ENCODE measurements at regions not wholly inside any gene's neighbourhood (a gene's known extent, or its start where the extent isn't known, plus 50 kb on each side); places are given as distances from the start of the nearest gene placed in this dataset.

DNA sequence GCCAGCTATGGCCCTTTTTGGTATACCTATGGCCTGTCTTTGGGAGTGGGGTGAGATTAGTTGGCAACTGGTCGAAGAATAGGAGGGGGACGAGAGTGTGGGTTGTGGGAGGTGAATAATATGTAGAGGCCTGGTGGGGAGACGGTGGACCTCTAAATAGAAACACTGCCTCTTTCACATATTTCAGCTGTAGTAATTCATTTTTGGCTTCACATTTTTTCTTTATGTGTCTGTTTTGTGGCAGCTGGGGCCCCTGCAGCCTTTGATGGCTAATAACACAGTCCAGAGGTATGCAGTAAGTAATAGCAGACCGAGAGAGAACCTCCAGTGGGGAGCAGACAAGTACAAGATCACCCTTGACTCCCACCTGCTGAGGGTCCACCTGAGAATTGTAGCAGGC, 75.9 kb downstream of the HLX start:
- no peak for TF ChIP-seq TAF1 (IDR thresholded peaks at IDR 0.05; ENCODE audit: borderline replicate concordance, low read depth, low read length)
- TF ChIP-seq POLR2A (IDR thresholded peaks at IDR 0.05; ENCODE audit: low read depth, low read length): no peak
